ENCODE measurements at regions not wholly inside any gene's neighbourhood (a gene's known extent, or its start where the extent isn't known, plus 50 kb on each side); places are given as distances from the start of the nearest gene placed in this dataset.

- H3K4me1 ChIP-seq = peaks cover 0 to 14% (median 3%) of the 10 kb centered on the region in 4 donors
- 84 to 93% methylated on average over 8 of the region's 8 CpGs for WGBS, 2 donors
- TF ChIP-seq POLR2AphosphoS5 (IDR thresholded peaks at IDR 0.05) = no peak
- no peak for TF ChIP-seq CTCF (IDR thresholded peaks at IDR 0.05)
- no peak for TF ChIP-seq EP300 (IDR thresholded peaks at IDR 0.05)
- H3K27ac ChIP-seq = no peak overlapping the region
- H3K36me3 ChIP-seq = no peaks in the 10 kb centered on the region
- intact Hi-C loops (cut with DNase I) = loop anchor here (5.0 kb wide), 1 partner anchor 112 kb away; no protein-coding TSS in a partner anchor
- H3K27me3 ChIP-seq = no peaks in the 10 kb centered on the region
- no peaks in the 10 kb centered on the region for H3K9me3 ChIP-seq
- H3K4me3 ChIP-seq = no peak overlapping the region
- DNase-seq = no peak
Observed at GRCh38 chr1:244159646-244160045, 108.6 kb downstream of the ZBTB18 start.

- Histone ChIP-seq H3K9me3 (no peaks in the 10 kb centered on the region), H3K27me3 (no peaks in the 10 kb centered on the region), H3K27ac (no peak overlapping the region), H3K4me1 (peaks cover 0 to 10% (median 3%) of the 10 kb centered on the region in 4 donors), H3K4me3 (no peak overlapping the region), H3K36me3 (no peaks in the 10 kb centered on the region)
- no peak for DNase-seq
- TF ChIP-seq POLR2AphosphoS5 (IDR thresholded peaks at IDR 0.05) (no peak), POLR2A (IDR thresholded peaks at IDR 0.05) (no peak), CTCF (IDR thresholded peaks at IDR 0.05) (no peak), EP300 (IDR thresholded peaks at IDR 0.05) (no peak)
- intact Hi-C loops (cut with DNase I) = no loop called here
- WGBS, 2 donors = 74 to 92% methylated on average over 9 of the region's 9 CpGs
Observed at GRCh38 chr1:244160455-244161235, 109.6 kb downstream of the ZBTB18 start.

GRCh38 chr1:244161236-244161510 is 110.1 kb downstream of the ZBTB18 start:
- intact Hi-C loops (cut with DNase I) = no loop called here

GRCh38 chr1:244162786-244163530 is 111.9 kb downstream of the ZBTB18 start:
- Histone ChIP-seq H3K36me3 (no peaks in the 10 kb centered on the region), H3K4me3 (no peak overlapping the region), H3K27ac (peak overlapping the region in 2 of 4 donors; percentile 35 to 75), H3K9me3 (no peaks in the 10 kb centered on the region), H3K27me3 (no peaks in the 10 kb centered on the region), H3K4me1 (peaks cover 0 to 10% (median 3%) of the 10 kb centered on the region in 4 donors)
- TF ChIP-seq EP300 (IDR thresholded peaks at IDR 0.05) (no peak), POLR2A (IDR thresholded peaks at IDR 0.05) (no peak), POLR2AphosphoS5 (IDR thresholded peaks at IDR 0.05) (no peak), CTCF (IDR thresholded peaks at IDR 0.05) (no peak)
- WGBS, 2 donors = 71 to 86% methylated on average over 12 of the region's 12 CpGs
- no peak for DNase-seq
- intact Hi-C loops (cut with DNase I) = no loop called here

More at GRCh38 chr1:244161236-244161510, 110.1 kb downstream of the ZBTB18 start:
- Histone ChIP-seq H3K4me1 (peaks cover 0 to 10% (median 3%) of the 10 kb centered on the region in 4 donors), H3K4me3 (no peak overlapping the region), H3K27me3 (no peaks in the 10 kb centered on the region), H3K36me3 (no peaks in the 10 kb centered on the region), H3K9me3 (no peaks in the 10 kb centered on the region), H3K27ac (no peak overlapping the region)
- TF ChIP-seq POLR2AphosphoS5 (IDR thresholded peaks at IDR 0.05) = no peak
- no peak for TF ChIP-seq EP300 (IDR thresholded peaks at IDR 0.05)
- TF ChIP-seq POLR2A (IDR thresholded peaks at IDR 0.05) = no peak
- no peak for TF ChIP-seq CTCF (IDR thresholded peaks at IDR 0.05)
- 49 to 71% methylated on average over 5 of the region's 5 CpGs for WGBS, 2 donors
- DNase-seq = no peak
